ENCODE measurements at regions not wholly inside any gene's neighbourhood (a gene's known extent, or its start where the extent isn't known, plus 50 kb on each side); places are given as distances from the start of the nearest gene placed in this dataset.

DNA sequence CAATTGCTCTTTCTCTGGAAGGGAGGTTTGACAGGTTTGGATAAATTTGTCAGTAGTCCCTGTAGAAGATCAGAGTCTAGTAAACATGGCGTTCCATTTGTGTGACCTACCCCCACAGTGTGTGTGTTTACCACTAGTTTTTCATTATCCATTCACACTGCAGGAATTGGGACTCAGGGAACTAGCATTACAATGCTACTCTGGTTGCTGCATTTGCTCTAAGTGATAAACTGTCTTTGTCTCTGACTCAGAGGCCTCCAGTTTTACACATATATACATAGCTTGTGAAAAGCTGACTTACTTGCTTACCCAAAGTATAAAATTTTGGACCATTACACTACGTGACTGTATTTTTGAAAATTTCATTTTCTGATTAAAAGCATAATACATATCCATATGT is 1604.0 kb downstream of the REEP3 start:
- TF ChIP-seq CTCF (IDR thresholded peaks at IDR 0.05) (no peak), EP300 (IDR thresholded peaks at IDR 0.05) (no peak), POLR2A (IDR thresholded peaks at IDR 0.05) (no peak), POLR2AphosphoS5 (IDR thresholded peaks at IDR 0.05) (no peak)
